Liver (tissue), 3 donors: ENCODE measurements at regions not wholly inside any gene's neighbourhood (a gene's known extent, or its start where the extent isn't known, plus 50 kb on each side); places are given as distances from the start of the nearest gene placed in this dataset.

Experiments
- EGR1 ChIP-seq, 2 donors: IDR thresholded peaks; 2 replicates each; pipeline ENCODE4 v1.6.1; 2016 to 2018; ENCODE audit warnings: antibody characterized with exemption in 2 of 2, low read depth in 2 of 2
- GABPA ChIP-seq, 2 donors: IDR thresholded peaks in 1 of 2; conservative IDR thresholded peaks in 1 of 2; 2 replicates each; pipeline ENCODE4 v1.6.1; 2016; ENCODE audit warnings: antibody characterized with exemption in 2 of 2, mild to moderate bottlenecking in 1 of 2, moderate library complexity in 1 of 2
- JUND ChIP-seq, 2 donors: IDR thresholded peaks; 2 replicates each; pipeline ENCODE4 v1.6.1; 2016; ENCODE audit warnings: antibody characterized with exemption in 2 of 2
- NR2F2 ChIP-seq: IDR thresholded peaks from 2 replicates; pipeline ENCODE4 v1.6.1; 2016; ENCODE audit warnings: antibody characterized with exemption
- RAD21 ChIP-seq, 2 donors: IDR thresholded peaks; 2 replicates each; pipeline ENCODE4 v1.6.1; 2016; ENCODE audit warnings: antibody characterized with exemption in 2 of 2, mild to moderate bottlenecking in 2 of 2
- SP1 ChIP-seq: IDR thresholded peaks from 2 replicates; pipeline ENCODE4 v1.6.1; 2018; ENCODE audit warnings: antibody characterized with exemption, mild to moderate bottlenecking
- TAF1 ChIP-seq: conservative IDR thresholded peaks from 2 replicates; pipeline ENCODE4 v1.6.1; 2016; ENCODE audit warnings: antibody characterized with exemption, mild to moderate bottlenecking
- YY1 ChIP-seq: IDR thresholded peaks from 2 replicates; pipeline ENCODE4 v1.6.1; 2016; ENCODE audit warnings: antibody characterized with exemption, mild to moderate bottlenecking
- TF ChIP-seq, protein P1 (sequence below): fragments of 150-350 bp; IDR thresholded peaks from 2 replicates; pipeline ENCODE4 v1.5.1; 2017; ENCODE audit warnings: improper control_type of control experiment, low read depth, low read length; ENCODE audit not compliant: missing input control
- TF ChIP-seq, protein P2 (sequence below): IDR thresholded peaks from 2 replicates; pipeline ENCODE4 v1.6.1; 2016; ENCODE audit warnings: antibody characterized with exemption
- TF ChIP-seq, protein P3 (sequence below): IDR thresholded peaks from 2 replicates; pipeline ENCODE4 v1.6.1; 2016; ENCODE audit warnings: antibody characterized with exemption
- TF ChIP-seq, protein P4 (sequence below): IDR thresholded peaks from 2 replicates; pipeline ENCODE4 v1.6.1; 2016; ENCODE audit warnings: antibody characterized with exemption, mild to moderate bottlenecking
- donor health status: healthy.
- donor health status: healthy.

DNA sequence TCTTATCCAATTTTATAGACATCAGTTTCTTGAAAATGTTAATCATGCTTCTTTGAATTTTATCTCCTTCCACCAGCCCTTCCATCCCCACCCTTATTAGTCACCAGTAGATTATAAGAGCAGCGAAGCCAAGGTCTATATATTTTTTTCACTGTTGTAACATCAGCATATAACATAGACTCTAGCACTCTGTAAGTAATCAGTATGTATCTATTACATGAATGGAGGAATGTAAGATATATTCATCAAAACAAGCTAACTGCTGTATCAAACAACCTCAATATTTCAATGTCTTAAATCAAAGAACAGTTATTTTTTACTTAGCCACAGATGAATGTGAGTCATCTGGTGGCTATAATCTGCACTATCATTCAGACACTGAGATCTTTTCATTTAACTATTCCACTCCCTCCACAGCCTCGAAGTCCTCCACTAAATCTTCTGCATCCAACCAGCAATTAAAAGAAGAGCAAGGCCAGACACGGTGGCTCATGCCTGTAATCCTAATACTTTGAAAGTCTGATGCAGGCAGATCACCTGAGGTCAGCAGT lies 178.9 kb downstream of the CENPC start:
- TF ChIP-seq, protein P1, sequence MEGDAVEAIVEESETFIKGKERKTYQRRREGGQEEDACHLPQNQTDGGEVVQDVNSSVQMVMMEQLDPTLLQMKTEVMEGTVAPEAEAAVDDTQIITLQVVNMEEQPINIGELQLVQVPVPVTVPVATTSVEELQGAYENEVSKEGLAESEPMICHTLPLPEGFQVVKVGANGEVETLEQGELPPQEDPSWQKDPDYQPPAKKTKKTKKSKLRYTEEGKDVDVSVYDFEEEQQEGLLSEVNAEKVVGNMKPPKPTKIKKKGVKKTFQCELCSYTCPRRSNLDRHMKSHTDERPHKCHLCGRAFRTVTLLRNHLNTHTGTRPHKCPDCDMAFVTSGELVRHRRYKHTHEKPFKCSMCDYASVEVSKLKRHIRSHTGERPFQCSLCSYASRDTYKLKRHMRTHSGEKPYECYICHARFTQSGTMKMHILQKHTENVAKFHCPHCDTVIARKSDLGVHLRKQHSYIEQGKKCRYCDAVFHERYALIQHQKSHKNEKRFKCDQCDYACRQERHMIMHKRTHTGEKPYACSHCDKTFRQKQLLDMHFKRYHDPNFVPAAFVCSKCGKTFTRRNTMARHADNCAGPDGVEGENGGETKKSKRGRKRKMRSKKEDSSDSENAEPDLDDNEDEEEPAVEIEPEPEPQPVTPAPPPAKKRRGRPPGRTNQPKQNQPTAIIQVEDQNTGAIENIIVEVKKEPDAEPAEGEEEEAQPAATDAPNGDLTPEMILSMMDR, result no peak
- TF ChIP-seq SP1, result no peak
- no peak for TF ChIP-seq NR2F2
- TF ChIP-seq GABPA (IDR thresholded peaks at IDR 0.05 in 1 of 2, conservative IDR thresholded peaks at IDR 0.05 in 1 of 2), result no peak
- TF ChIP-seq, protein P2, sequence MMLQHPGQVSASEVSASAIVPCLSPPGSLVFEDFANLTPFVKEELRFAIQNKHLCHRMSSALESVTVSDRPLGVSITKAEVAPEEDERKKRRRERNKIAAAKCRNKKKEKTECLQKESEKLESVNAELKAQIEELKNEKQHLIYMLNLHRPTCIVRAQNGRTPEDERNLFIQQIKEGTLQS, result no peak
- no peak for TF ChIP-seq RAD21 (IDR thresholded peaks at IDR 0.05)
- TF ChIP-seq TAF1, result no peak
- TF ChIP-seq, protein P3, sequence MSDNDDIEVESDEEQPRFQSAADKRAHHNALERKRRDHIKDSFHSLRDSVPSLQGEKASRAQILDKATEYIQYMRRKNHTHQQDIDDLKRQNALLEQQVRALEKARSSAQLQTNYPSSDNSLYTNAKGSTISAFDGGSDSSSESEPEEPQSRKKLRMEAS, result no peak
- TF ChIP-seq, protein P4, sequence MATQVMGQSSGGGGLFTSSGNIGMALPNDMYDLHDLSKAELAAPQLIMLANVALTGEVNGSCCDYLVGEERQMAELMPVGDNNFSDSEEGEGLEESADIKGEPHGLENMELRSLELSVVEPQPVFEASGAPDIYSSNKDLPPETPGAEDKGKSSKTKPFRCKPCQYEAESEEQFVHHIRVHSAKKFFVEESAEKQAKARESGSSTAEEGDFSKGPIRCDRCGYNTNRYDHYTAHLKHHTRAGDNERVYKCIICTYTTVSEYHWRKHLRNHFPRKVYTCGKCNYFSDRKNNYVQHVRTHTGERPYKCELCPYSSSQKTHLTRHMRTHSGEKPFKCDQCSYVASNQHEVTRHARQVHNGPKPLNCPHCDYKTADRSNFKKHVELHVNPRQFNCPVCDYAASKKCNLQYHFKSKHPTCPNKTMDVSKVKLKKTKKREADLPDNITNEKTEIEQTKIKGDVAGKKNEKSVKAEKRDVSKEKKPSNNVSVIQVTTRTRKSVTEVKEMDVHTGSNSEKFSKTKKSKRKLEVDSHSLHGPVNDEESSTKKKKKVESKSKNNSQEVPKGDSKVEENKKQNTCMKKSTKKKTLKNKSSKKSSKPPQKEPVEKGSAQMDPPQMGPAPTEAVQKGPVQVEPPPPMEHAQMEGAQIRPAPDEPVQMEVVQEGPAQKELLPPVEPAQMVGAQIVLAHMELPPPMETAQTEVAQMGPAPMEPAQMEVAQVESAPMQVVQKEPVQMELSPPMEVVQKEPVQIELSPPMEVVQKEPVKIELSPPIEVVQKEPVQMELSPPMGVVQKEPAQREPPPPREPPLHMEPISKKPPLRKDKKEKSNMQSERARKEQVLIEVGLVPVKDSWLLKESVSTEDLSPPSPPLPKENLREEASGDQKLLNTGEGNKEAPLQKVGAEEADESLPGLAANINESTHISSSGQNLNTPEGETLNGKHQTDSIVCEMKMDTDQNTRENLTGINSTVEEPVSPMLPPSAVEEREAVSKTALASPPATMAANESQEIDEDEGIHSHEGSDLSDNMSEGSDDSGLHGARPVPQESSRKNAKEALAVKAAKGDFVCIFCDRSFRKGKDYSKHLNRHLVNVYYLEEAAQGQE, result no peak
- TF ChIP-seq JUND (IDR thresholded peaks at IDR 0.05), result no peak
- TF ChIP-seq YY1, result no peak
- TF ChIP-seq EGR1 (IDR thresholded peaks at IDR 0.05; ENCODE audit: low read depth in 2 of 2), result no peak
